ENCODE measurements at regions not wholly inside any gene's neighbourhood (a gene's known extent, or its start where the extent isn't known, plus 50 kb on each side); places are given as distances from the start of the nearest gene placed in this dataset.

GRCh38 chr10:47182934-47183703 lies 116.9 kb upstream of the GDF10 start:
- Histone ChIP-seq H3K9me3 (ENCODE audit: control insufficient read depth in 5 of 5, low read length in 5 of 5) (no peaks in the 10 kb centered on the region), H3K4me3 (ENCODE audit: low read depth in 1 of 5, low read length in 5 of 5) (no peak overlapping the region), H3K27ac (ENCODE audit: low read depth, low read length) (no peak overlapping the region), H3K4me1 (ENCODE audit: control insufficient read depth in 5 of 5, insufficient read depth in 5 of 5, low read length in 5 of 5) (peaks cover 0 to 3% (median 0%) of the 10 kb centered on the region in 5 donors), H3K9ac (ENCODE audit: low read length in 5 of 5) (no peak overlapping the region), H3K27me3 (ENCODE audit: control insufficient read depth in 5 of 5, insufficient read depth in 4 of 5, low read length in 5 of 5) (no peaks in the 10 kb centered on the region), H3K36me3 (ENCODE audit: control insufficient read depth in 5 of 5, insufficient read depth in 5 of 5, low read length in 5 of 5) (no peaks in the 10 kb centered on the region)

- H3K27me3 ChIP-seq (ENCODE audit: control insufficient read depth in 5 of 5, insufficient read depth in 4 of 5, low read length in 5 of 5): no peaks in the 10 kb centered on the region
- no peaks in the 10 kb centered on the region for H3K36me3 ChIP-seq (ENCODE audit: control insufficient read depth in 5 of 5, insufficient read depth in 5 of 5, low read length in 5 of 5)
- H3K4me1 ChIP-seq (ENCODE audit: control insufficient read depth in 5 of 5, insufficient read depth in 5 of 5, low read length in 5 of 5): peaks cover 0 to 3% (median 0%) of the 10 kb centered on the region in 5 donors
- no peak overlapping the region for H3K9ac ChIP-seq (ENCODE audit: low read length in 5 of 5)
- H3K27ac ChIP-seq (ENCODE audit: low read depth, low read length): no peak overlapping the region
- no peak overlapping the region for H3K4me3 ChIP-seq (ENCODE audit: low read depth in 1 of 5, low read length in 5 of 5)
- no peaks in the 10 kb centered on the region for H3K9me3 ChIP-seq (ENCODE audit: control insufficient read depth in 5 of 5, low read length in 5 of 5)
Observed at GRCh38 chr10:47183704-47184041, 116.3 kb upstream of the GDF10 start.

DNA sequence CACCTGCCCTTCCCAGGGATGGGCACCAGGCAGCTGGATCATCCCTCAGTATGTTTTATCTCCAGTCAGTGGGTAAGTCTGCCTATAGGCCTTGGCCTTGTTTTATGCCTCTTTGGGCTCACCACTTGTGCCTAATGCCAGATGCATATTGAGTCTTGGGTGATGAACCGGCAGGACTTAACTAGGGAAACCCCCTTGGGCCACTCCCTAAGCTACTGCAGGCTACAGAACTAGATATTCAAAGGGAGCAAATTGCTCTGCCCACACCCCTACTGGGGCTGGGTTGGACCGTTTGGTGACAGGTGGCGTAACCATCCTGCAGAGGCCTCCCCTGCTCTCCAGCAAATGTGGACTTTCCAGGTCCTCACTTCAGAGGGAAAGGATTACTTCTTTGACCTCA lies 115.7 kb upstream of the GDF10 start:
- Histone ChIP-seq H3K36me3 (ENCODE audit: control insufficient read depth in 5 of 5, insufficient read depth in 5 of 5, low read length in 5 of 5) (no peaks in the 10 kb centered on the region), H3K9ac (ENCODE audit: low read length in 5 of 5) (no peak overlapping the region), H3K27ac (ENCODE audit: low read depth, low read length) (no peak overlapping the region), H3K4me3 (ENCODE audit: low read depth in 1 of 5, low read length in 5 of 5) (no peak overlapping the region), H3K9me3 (ENCODE audit: control insufficient read depth in 5 of 5, low read length in 5 of 5) (no peaks in the 10 kb centered on the region), H3K27me3 (ENCODE audit: control insufficient read depth in 5 of 5, insufficient read depth in 4 of 5, low read length in 5 of 5) (no peaks in the 10 kb centered on the region), H3K4me1 (ENCODE audit: control insufficient read depth in 5 of 5, insufficient read depth in 5 of 5, low read length in 5 of 5) (peaks cover 0 to 3% (median 0%) of the 10 kb centered on the region in 5 donors)

- H3K27me3 ChIP-seq (ENCODE audit: control insufficient read depth in 5 of 5, insufficient read depth in 4 of 5, low read length in 5 of 5): no peaks in the 10 kb centered on the region
- H3K36me3 ChIP-seq (ENCODE audit: control insufficient read depth in 5 of 5, insufficient read depth in 5 of 5, low read length in 5 of 5): no peaks in the 10 kb centered on the region
- no peaks in the 10 kb centered on the region for H3K9me3 ChIP-seq (ENCODE audit: control insufficient read depth in 5 of 5, low read length in 5 of 5)
- no peak overlapping the region for H3K27ac ChIP-seq (ENCODE audit: low read depth, low read length)
- peaks cover 0 to 3% (median 0%) of the 10 kb centered on the region in 5 donors for H3K4me1 ChIP-seq (ENCODE audit: control insufficient read depth in 5 of 5, insufficient read depth in 5 of 5, low read length in 5 of 5)
- no peak overlapping the region for H3K4me3 ChIP-seq (ENCODE audit: low read depth in 1 of 5, low read length in 5 of 5)
- no peak overlapping the region for H3K9ac ChIP-seq (ENCODE audit: low read length in 5 of 5)
Observed at GRCh38 chr10:47184724-47185330, 115.2 kb upstream of the GDF10 start.

GRCh38 chr10:47186941-47187340 lies 113.1 kb upstream of the GDF10 start:
- no peaks in the 10 kb centered on the region for H3K27me3 ChIP-seq (ENCODE audit: control insufficient read depth in 5 of 5, insufficient read depth in 4 of 5, low read length in 5 of 5)
- H3K36me3 ChIP-seq (ENCODE audit: control insufficient read depth in 5 of 5, insufficient read depth in 5 of 5, low read length in 5 of 5): no peaks in the 10 kb centered on the region
- H3K9me3 ChIP-seq (ENCODE audit: control insufficient read depth in 5 of 5, low read length in 5 of 5): no peaks in the 10 kb centered on the region
- no peak overlapping the region for H3K27ac ChIP-seq (ENCODE audit: low read depth, low read length)
- H3K9ac ChIP-seq (ENCODE audit: low read length in 5 of 5): no peak overlapping the region
- peaks cover 0 to 3% (median 0%) of the 10 kb centered on the region in 5 donors for H3K4me1 ChIP-seq (ENCODE audit: control insufficient read depth in 5 of 5, insufficient read depth in 5 of 5, low read length in 5 of 5)
- no peak overlapping the region for H3K4me3 ChIP-seq (ENCODE audit: low read depth in 1 of 5, low read length in 5 of 5)

DNA sequence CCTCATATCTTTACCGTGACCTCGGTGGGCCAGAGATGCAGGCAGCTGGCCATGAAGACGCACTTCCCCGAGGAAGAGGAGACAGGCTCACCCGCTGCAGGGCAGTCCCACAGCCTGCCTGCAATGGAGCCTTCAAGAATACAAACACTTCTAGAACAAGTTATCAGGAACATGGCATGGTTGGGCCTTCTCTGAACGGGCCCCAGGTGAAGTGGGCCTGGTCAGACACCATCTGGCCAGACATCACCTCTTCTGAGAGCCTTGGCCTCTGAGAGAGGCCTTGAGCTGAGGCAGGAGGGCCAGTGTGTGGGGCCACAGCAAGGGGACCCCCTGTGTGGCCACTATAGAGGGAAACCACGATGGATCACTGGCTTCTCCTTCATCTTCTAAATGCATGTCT lies 112.4 kb upstream of the GDF10 start:
- no peaks in the 10 kb centered on the region for H3K36me3 ChIP-seq (ENCODE audit: control insufficient read depth in 5 of 5, insufficient read depth in 5 of 5, low read length in 5 of 5)
- H3K4me3 ChIP-seq (ENCODE audit: low read depth in 1 of 5, low read length in 5 of 5): no peak overlapping the region
- peaks cover 0 to 3% (median 0%) of the 10 kb centered on the region in 5 donors for H3K4me1 ChIP-seq (ENCODE audit: control insufficient read depth in 5 of 5, insufficient read depth in 5 of 5, low read length in 5 of 5)
- H3K9me3 ChIP-seq (ENCODE audit: control insufficient read depth in 5 of 5, low read length in 5 of 5): no peaks in the 10 kb centered on the region
- no peak overlapping the region for H3K9ac ChIP-seq (ENCODE audit: low read length in 5 of 5)
- no peak overlapping the region for H3K27ac ChIP-seq (ENCODE audit: low read depth, low read length)
- H3K27me3 ChIP-seq (ENCODE audit: control insufficient read depth in 5 of 5, insufficient read depth in 4 of 5, low read length in 5 of 5): no peaks in the 10 kb centered on the region

DNA sequence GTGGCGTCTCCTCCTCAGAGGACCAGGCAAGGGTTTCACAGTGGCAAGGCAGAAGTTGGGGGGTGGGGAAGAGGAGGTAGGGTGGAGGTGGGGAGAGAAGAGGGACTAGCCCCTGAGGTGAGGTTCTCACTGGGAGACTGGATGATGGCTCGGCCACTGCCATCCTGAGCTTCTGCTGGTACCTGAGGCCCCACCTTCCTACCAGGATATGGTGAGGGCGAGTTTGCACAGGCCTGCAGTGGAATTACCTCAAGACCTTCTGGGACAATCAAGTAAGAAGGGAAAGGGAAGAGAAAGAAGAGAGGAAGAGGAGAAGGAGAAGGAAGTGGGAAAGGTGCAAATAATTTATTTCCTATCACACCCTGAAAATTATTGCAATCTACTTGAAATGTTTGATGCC lies 111.8 kb upstream of the GDF10 start:
- Histone ChIP-seq H3K9ac (ENCODE audit: low read length in 5 of 5) (no peak overlapping the region), H3K4me1 (ENCODE audit: control insufficient read depth in 5 of 5, insufficient read depth in 5 of 5, low read length in 5 of 5) (peaks cover 0 to 3% (median 0%) of the 10 kb centered on the region in 5 donors), H3K9me3 (ENCODE audit: control insufficient read depth in 5 of 5, low read length in 5 of 5) (no peaks in the 10 kb centered on the region), H3K27ac (ENCODE audit: low read depth, low read length) (no peak overlapping the region), H3K27me3 (ENCODE audit: control insufficient read depth in 5 of 5, insufficient read depth in 4 of 5, low read length in 5 of 5) (no peaks in the 10 kb centered on the region), H3K36me3 (ENCODE audit: control insufficient read depth in 5 of 5, insufficient read depth in 5 of 5, low read length in 5 of 5) (no peaks in the 10 kb centered on the region), H3K4me3 (ENCODE audit: low read depth in 1 of 5, low read length in 5 of 5) (no peak overlapping the region)

GRCh38 chr10:47189802-47190201 lies 110.2 kb upstream of the GDF10 start:
- H3K4me3 ChIP-seq (ENCODE audit: low read depth in 1 of 5, low read length in 5 of 5): no peak overlapping the region
- no peaks in the 10 kb centered on the region for H3K27me3 ChIP-seq (ENCODE audit: control insufficient read depth in 5 of 5, insufficient read depth in 4 of 5, low read length in 5 of 5)
- H3K27ac ChIP-seq (ENCODE audit: low read depth, low read length): no peak overlapping the region
- no peaks in the 10 kb centered on the region for H3K36me3 ChIP-seq (ENCODE audit: control insufficient read depth in 5 of 5, insufficient read depth in 5 of 5, low read length in 5 of 5)
- no peaks in the 10 kb centered on the region for H3K9me3 ChIP-seq (ENCODE audit: control insufficient read depth in 5 of 5, low read length in 5 of 5)
- H3K4me1 ChIP-seq (ENCODE audit: control insufficient read depth in 5 of 5, insufficient read depth in 5 of 5, low read length in 5 of 5): no peaks in the 10 kb centered on the region
- no peak overlapping the region for H3K9ac ChIP-seq (ENCODE audit: low read length in 5 of 5)

DNA sequence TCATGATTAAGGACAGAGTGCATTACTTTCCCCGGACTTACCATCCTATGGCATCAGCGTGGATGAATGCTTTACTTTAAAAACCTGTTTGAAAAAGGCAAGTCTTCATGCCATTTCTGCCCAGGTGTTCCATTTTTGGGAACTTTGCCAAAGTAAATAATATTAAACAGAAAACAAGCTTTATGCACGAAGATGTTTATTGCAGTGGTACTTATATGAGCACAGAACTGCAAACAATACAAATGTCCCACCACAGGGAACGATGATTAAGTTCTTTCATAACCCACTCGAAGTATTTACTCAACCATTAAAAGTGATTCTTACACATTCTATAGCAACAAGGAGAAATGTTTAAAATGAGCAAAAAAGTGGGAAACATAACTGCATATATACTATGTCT lies 109.7 kb upstream of the GDF10 start:
- Histone ChIP-seq H3K27me3 (ENCODE audit: control insufficient read depth in 5 of 5, insufficient read depth in 4 of 5, low read length in 5 of 5) (no peaks in the 10 kb centered on the region), H3K4me3 (ENCODE audit: low read depth in 1 of 5, low read length in 5 of 5) (no peak overlapping the region), H3K9me3 (ENCODE audit: control insufficient read depth in 5 of 5, low read length in 5 of 5) (no peaks in the 10 kb centered on the region), H3K9ac (ENCODE audit: low read length in 5 of 5) (no peak overlapping the region), H3K4me1 (ENCODE audit: control insufficient read depth in 5 of 5, insufficient read depth in 5 of 5, low read length in 5 of 5) (no peaks in the 10 kb centered on the region), H3K36me3 (ENCODE audit: control insufficient read depth in 5 of 5, insufficient read depth in 5 of 5, low read length in 5 of 5) (no peaks in the 10 kb centered on the region), H3K27ac (ENCODE audit: low read depth, low read length) (no peak overlapping the region)

- no peaks in the 10 kb centered on the region for H3K27me3 ChIP-seq (ENCODE audit: control insufficient read depth in 5 of 5, insufficient read depth in 4 of 5, low read length in 5 of 5)
- H3K9ac ChIP-seq (ENCODE audit: low read length in 5 of 5): no peak overlapping the region
- H3K9me3 ChIP-seq (ENCODE audit: control insufficient read depth in 5 of 5, low read length in 5 of 5): no peaks in the 10 kb centered on the region
- H3K4me1 ChIP-seq (ENCODE audit: control insufficient read depth in 5 of 5, insufficient read depth in 5 of 5, low read length in 5 of 5): no peaks in the 10 kb centered on the region
- no peaks in the 10 kb centered on the region for H3K36me3 ChIP-seq (ENCODE audit: control insufficient read depth in 5 of 5, insufficient read depth in 5 of 5, low read length in 5 of 5)
- no peak overlapping the region for H3K27ac ChIP-seq (ENCODE audit: low read depth, low read length)
- no peak overlapping the region for H3K4me3 ChIP-seq (ENCODE audit: low read depth in 1 of 5, low read length in 5 of 5)
Observed at GRCh38 chr10:47190802-47191450, 109.1 kb upstream of the GDF10 start.
